Astrocyte (in vitro differentiated cells and primary cell): ENCODE measurements at regions not wholly inside any gene's neighbourhood (a gene's known extent, or its start where the extent isn't known, plus 50 kb on each side); places are given as distances from the start of the nearest gene placed in this dataset.

ENCODE experiments used
- DNase-seq: peaks from one replicate; pipeline ENCODE4 v3.0.0-alpha.2; 2010; ENCODE audit warnings: low read depth
- FAIRE-seq: peaks from 2 replicates; lab custom pipeline; 2011; peaks lifted over from hg19 to GRCh38; lab: Jason Lieb, UNC
- H2AFZ ChIP-seq: 2 replicates; pipeline ENCODE4 v1.6.0; 2012; ENCODE audit warnings: low read depth, low read length, inconsistent platforms
- H3K27ac ChIP-seq: 2 replicates; pipeline ENCODE4 v1.5.1; 2011; ENCODE audit warnings: low read depth, low read length, inconsistent platforms
- H3K27me3 ChIP-seq: 2 replicates; pipeline ENCODE4 v1.6.0; 2011; ENCODE audit warnings: low read length, inconsistent platforms; ENCODE audit not compliant: insufficient read depth
- H3K36me3 ChIP-seq: 2 replicates; pipeline ENCODE4 v1.5.1; 2011; ENCODE audit warnings: low read length, inconsistent platforms; ENCODE audit not compliant: insufficient read depth
- H3K4me1 ChIP-seq: 2 replicates; pipeline ENCODE4 v1.5.1; 2011; ENCODE audit warnings: low read length, inconsistent platforms; ENCODE audit not compliant: insufficient read depth
- H3K4me2 ChIP-seq: 2 replicates; pipeline ENCODE4 v1.6.0; 2012; ENCODE audit warnings: low read length, inconsistent platforms
- H3K4me3 ChIP-seq: 2 replicates; pipeline ENCODE4 v1.5.1; 2011; ENCODE audit warnings: low read depth, mild to moderate bottlenecking, low read length, inconsistent platforms; ENCODE audit not compliant: insufficient read depth
- H3K79me2 ChIP-seq: 2 replicates; pipeline ENCODE4 v1.6.0; 2012; ENCODE audit warnings: mild to moderate bottlenecking, low read length, inconsistent platforms; ENCODE audit not compliant: insufficient read depth
- H3K9ac ChIP-seq: 2 replicates; pipeline ENCODE4 v1.6.0; 2012; ENCODE audit warnings: mild to moderate bottlenecking, low read length, inconsistent platforms
- H3K9me3 ChIP-seq: 2 replicates; pipeline ENCODE4 v1.5.1; 2012; ENCODE audit warnings: low read depth, mild to moderate bottlenecking, low read length, inconsistent platforms; ENCODE audit not compliant: insufficient read depth
- H4K20me1 ChIP-seq: 2 replicates; pipeline ENCODE4 v1.6.0; 2012; ENCODE audit warnings: low read length, inconsistent platforms; ENCODE audit not compliant: insufficient read depth
- H3K27ac Mint-ChIP-seq: one replicate; pipeline ENCODE4 v1.8.0; 2021; ENCODE audit warnings: mild to moderate bottlenecking, mixed read lengths; ENCODE audit not compliant: unreplicated experiment
- H3K27me3 Mint-ChIP-seq: one replicate; pipeline ENCODE4 v1.8.0; 2021; ENCODE audit warnings: low read depth, mixed read lengths; ENCODE audit not compliant: unreplicated experiment
- H3K36me3 Mint-ChIP-seq: one replicate; pipeline ENCODE4 v1.8.0; 2021; ENCODE audit warnings: low read depth, mixed read lengths; ENCODE audit not compliant: unreplicated experiment
- H3K4me1 Mint-ChIP-seq: one replicate; pipeline ENCODE4 v1.8.0; 2021; ENCODE audit warnings: low read depth, mixed read lengths; ENCODE audit not compliant: unreplicated experiment
- H3K4me3 Mint-ChIP-seq: one replicate; pipeline ENCODE4 v1.8.0; 2021; ENCODE audit warnings: mild to moderate bottlenecking, moderate library complexity, mixed read lengths; ENCODE audit not compliant: unreplicated experiment
- H3K9me3 Mint-ChIP-seq: one replicate; pipeline ENCODE4 v1.8.0; 2021; ENCODE audit warnings: mild to moderate bottlenecking, mixed read lengths; ENCODE audit not compliant: unreplicated experiment
- CTCF ChIP-seq: IDR thresholded peaks from 2 replicates; pipeline ENCODE4 v1.5.1; 2011; ENCODE audit warnings: low read depth, mild to moderate bottlenecking, inconsistent platforms, low read length, moderate library complexity; ENCODE audit not compliant: insufficient read depth
- EZH2 ChIP-seq: IDR thresholded peaks from 2 replicates; pipeline ENCODE4 v1.6.1; 2012; ENCODE audit warnings: mild to moderate bottlenecking, low read length, inconsistent platforms; ENCODE audit not compliant: insufficient read depth

GRCh38 chr6:119735530-119735929 lies 386.0 kb upstream of the MAN1A1 start:
- Histone ChIP-seq H3K4me2 (no peak overlapping the region), H3K36me3 (no peaks in the 10 kb centered on the region)
- FAIRE-seq: no peak

GRCh38 chr6:119734227-119734626 lies 384.7 kb upstream of the MAN1A1 start:
- Histone ChIP-seq H3K79me2 (no peaks in the 10 kb centered on the region), H2AFZ (no peak overlapping the region), H3K4me2 (no peak overlapping the region), H3K27ac (no peak overlapping the region), H3K36me3 (no peaks in the 10 kb centered on the region), H3K4me3 (no peak overlapping the region), H3K4me1 (no peaks in the 10 kb centered on the region), H3K9me3 (no peaks in the 10 kb centered on the region), H3K27me3 (no peaks in the 10 kb centered on the region), H4K20me1 (no peaks in the 10 kb centered on the region), H3K9ac (no peak overlapping the region)
- no peak overlapping the region for H3K4me3 Mint-ChIP-seq
- TF ChIP-seq EZH2 (no peak), CTCF (no peak)
- no peaks in the 10 kb centered on the region for H3K36me3 Mint-ChIP-seq
- DNase-seq: no peak
- FAIRE-seq: no peak
- no peak overlapping the region for H3K27ac Mint-ChIP-seq
- no peaks in the 10 kb centered on the region for H3K9me3 Mint-ChIP-seq
- H3K27me3 Mint-ChIP-seq: peaks cover 3% of the 10 kb centered on the region
- H3K4me1 Mint-ChIP-seq: no peaks in the 10 kb centered on the region

More at GRCh38 chr6:119735530-119735929, 386.0 kb upstream of the MAN1A1 start:
- Histone ChIP-seq H3K4me3 (no peak overlapping the region), H3K27me3 (no peaks in the 10 kb centered on the region), H3K9me3 (no peaks in the 10 kb centered on the region), H3K79me2 (no peaks in the 10 kb centered on the region), H3K27ac (no peak overlapping the region), H3K9ac (no peak overlapping the region), H2AFZ (no peak overlapping the region), H3K4me1 (no peaks in the 10 kb centered on the region), H4K20me1 (no peaks in the 10 kb centered on the region)
- H3K36me3 Mint-ChIP-seq: no peaks in the 10 kb centered on the region
- no peak overlapping the region for H3K27ac Mint-ChIP-seq
- DNase-seq: no peak
- TF ChIP-seq EZH2 (no peak), CTCF (no peak)
- H3K4me1 Mint-ChIP-seq: no peaks in the 10 kb centered on the region
- H3K27me3 Mint-ChIP-seq: peaks cover 3% of the 10 kb centered on the region
- H3K4me3 Mint-ChIP-seq: no peak overlapping the region
- H3K9me3 Mint-ChIP-seq: no peaks in the 10 kb centered on the region

GRCh38 chr6:119728935-119729334 lies 379.4 kb upstream of the MAN1A1 start:
- H3K36me3 Mint-ChIP-seq: no peaks in the 10 kb centered on the region
- no peaks in the 10 kb centered on the region for H3K9me3 Mint-ChIP-seq
- no peaks in the 10 kb centered on the region for H3K27me3 Mint-ChIP-seq
- Histone ChIP-seq H3K27ac (no peak overlapping the region), H3K9me3 (no peaks in the 10 kb centered on the region), H3K79me2 (no peaks in the 10 kb centered on the region), H2AFZ (no peak overlapping the region), H3K9ac (no peak overlapping the region), H3K4me3 (no peak overlapping the region), H4K20me1 (no peaks in the 10 kb centered on the region), H3K4me2 (no peak overlapping the region), H3K4me1 (no peaks in the 10 kb centered on the region), H3K36me3 (no peaks in the 10 kb centered on the region), H3K27me3 (no peaks in the 10 kb centered on the region)
- no peak for DNase-seq
- FAIRE-seq: no peak
- no peak overlapping the region for H3K4me3 Mint-ChIP-seq
- no peak overlapping the region for H3K27ac Mint-ChIP-seq
- no peak for TF ChIP-seq EZH2
- TF ChIP-seq CTCF: no peak
- no peaks in the 10 kb centered on the region for H3K4me1 Mint-ChIP-seq
